ENCODE measurements at regions not wholly inside any gene's neighbourhood (a gene's known extent, or its start where the extent isn't known, plus 50 kb on each side); places are given as distances from the start of the nearest gene placed in this dataset.

GRCh38 chr15:93515256-93516051 is 426.4 kb upstream of the RGMA start:
- Histone ChIP-seq H3K27me3 (ENCODE audit: control insufficient read depth, insufficient read depth, low read length) (no peaks in the 10 kb centered on the region), H3K27ac (ENCODE audit: low read depth in 2 of 2, low read length in 2 of 2) (no peak overlapping the region), H3K4me3 (ENCODE audit: low read length in 3 of 3) (no peak overlapping the region), H3K9ac (ENCODE audit: low read length in 3 of 3) (no peak overlapping the region), H3K4me1 (ENCODE audit: control insufficient read depth in 2 of 3, insufficient read depth in 2 of 3, low read depth in 1 of 3, low read length in 3 of 3) (no peaks in the 10 kb centered on the region), H3K36me3 (ENCODE audit: control insufficient read depth in 2 of 3, insufficient read depth in 3 of 3, low read length in 3 of 3) (no peaks in the 10 kb centered on the region), H3K9me3 (ENCODE audit: control insufficient read depth in 2 of 3, insufficient read depth in 1 of 3, low read length in 3 of 3) (no peaks in the 10 kb centered on the region)
- DNase-seq (no peak), FAIRE-seq (no peak)
- TF ChIP-seq, protein P1, sequence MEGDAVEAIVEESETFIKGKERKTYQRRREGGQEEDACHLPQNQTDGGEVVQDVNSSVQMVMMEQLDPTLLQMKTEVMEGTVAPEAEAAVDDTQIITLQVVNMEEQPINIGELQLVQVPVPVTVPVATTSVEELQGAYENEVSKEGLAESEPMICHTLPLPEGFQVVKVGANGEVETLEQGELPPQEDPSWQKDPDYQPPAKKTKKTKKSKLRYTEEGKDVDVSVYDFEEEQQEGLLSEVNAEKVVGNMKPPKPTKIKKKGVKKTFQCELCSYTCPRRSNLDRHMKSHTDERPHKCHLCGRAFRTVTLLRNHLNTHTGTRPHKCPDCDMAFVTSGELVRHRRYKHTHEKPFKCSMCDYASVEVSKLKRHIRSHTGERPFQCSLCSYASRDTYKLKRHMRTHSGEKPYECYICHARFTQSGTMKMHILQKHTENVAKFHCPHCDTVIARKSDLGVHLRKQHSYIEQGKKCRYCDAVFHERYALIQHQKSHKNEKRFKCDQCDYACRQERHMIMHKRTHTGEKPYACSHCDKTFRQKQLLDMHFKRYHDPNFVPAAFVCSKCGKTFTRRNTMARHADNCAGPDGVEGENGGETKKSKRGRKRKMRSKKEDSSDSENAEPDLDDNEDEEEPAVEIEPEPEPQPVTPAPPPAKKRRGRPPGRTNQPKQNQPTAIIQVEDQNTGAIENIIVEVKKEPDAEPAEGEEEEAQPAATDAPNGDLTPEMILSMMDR (IDR thresholded peaks at IDR 0.05; ENCODE audit: borderline replicate concordance, extremely low read depth, insufficient read depth) = no peak
- intact Hi-C loops (cut with DNase I) = no loop called here

GRCh38 chr15:93506646-93507045 is 417.6 kb upstream of the RGMA start:
- Histone ChIP-seq H3K9me3 (ENCODE audit: control insufficient read depth in 2 of 3, insufficient read depth in 1 of 3, low read length in 3 of 3) (no peaks in the 10 kb centered on the region), H3K27me3 (ENCODE audit: control insufficient read depth, insufficient read depth, low read length) (no peaks in the 10 kb centered on the region), H3K36me3 (ENCODE audit: control insufficient read depth in 2 of 3, insufficient read depth in 3 of 3, low read length in 3 of 3) (no peaks in the 10 kb centered on the region), H3K4me3 (ENCODE audit: low read length in 3 of 3) (no peak overlapping the region), H3K4me1 (ENCODE audit: control insufficient read depth in 2 of 3, insufficient read depth in 2 of 3, low read depth in 1 of 3, low read length in 3 of 3) (no peaks in the 10 kb centered on the region), H3K27ac (ENCODE audit: low read depth in 2 of 2, low read length in 2 of 2) (no peak overlapping the region), H3K9ac (ENCODE audit: low read length in 3 of 3) (no peak overlapping the region)
- no peak for DNase-seq
- TF ChIP-seq, protein P1 (IDR thresholded peaks at IDR 0.05; ENCODE audit: borderline replicate concordance, extremely low read depth, insufficient read depth) = no peak
- FAIRE-seq = no peak
- intact Hi-C loops (cut with DNase I) = no loop called here

- Histone ChIP-seq H3K36me3 (ENCODE audit: control insufficient read depth in 2 of 3, insufficient read depth in 3 of 3, low read length in 3 of 3) (no peaks in the 10 kb centered on the region), H3K4me3 (ENCODE audit: low read length in 3 of 3) (no peak overlapping the region), H3K27me3 (ENCODE audit: control insufficient read depth, insufficient read depth, low read length) (no peaks in the 10 kb centered on the region), H3K9me3 (ENCODE audit: control insufficient read depth in 2 of 3, insufficient read depth in 1 of 3, low read length in 3 of 3) (no peaks in the 10 kb centered on the region), H3K4me1 (ENCODE audit: control insufficient read depth in 2 of 3, insufficient read depth in 2 of 3, low read depth in 1 of 3, low read length in 3 of 3) (no peaks in the 10 kb centered on the region), H3K9ac (ENCODE audit: low read length in 3 of 3) (no peak overlapping the region), H3K27ac (ENCODE audit: low read depth in 2 of 2, low read length in 2 of 2) (no peak overlapping the region)
- TF ChIP-seq, protein P1 (IDR thresholded peaks at IDR 0.05; ENCODE audit: borderline replicate concordance, extremely low read depth, insufficient read depth) = no peak
- DNase-seq = no peak
- FAIRE-seq = no peak
- intact Hi-C loops (cut with DNase I) = no loop called here
Measured at GRCh38 chr15:93505506-93505905, 416.5 kb upstream of the RGMA start.

Data from kidney (tissue), 13 donors.